GM12878 (cell line): ENCODE measurements at regions not wholly inside any gene's neighbourhood (a gene's known extent, or its start where the extent isn't known, plus 50 kb on each side); places are given as distances from the start of the nearest gene placed in this dataset.

Source experiments
- ATAC-seq: fragments of 200-7000 bp; cut with Tn5 transposase; 3 replicates; pipeline ENCODE4 v1.9.1; 2020; ENCODE audit warnings: mild to moderate bottlenecking, moderate library complexity
- BruUV-seq: library from RNA; stranded (reverse); fragments of 400-500 nt; replicated peaks from 2 replicates; lab custom pipeline; 2021; lab: Mats Ljungman, UMichigan
- CTCF ChIA-PET: fragments of 300-600 bp; sonication (Branson Sonifier 250); formaldehyde crosslinking; extraction: SDS; loops from one replicate; lab custom pipeline; 2021; ENCODE audit warnings: inconsistent platforms; lab: Yijun Ruan, JAX
- POLR2A ChIA-PET: fragments of 350-600 bp; formaldehyde crosslinking; extraction: SDS; loops from one replicate; lab custom pipeline; 2021; ENCODE audit warnings: inconsistent platforms; lab: Charles Lee
- RAD21 ChIA-PET: fragments of 300-600 bp; sonication (Branson Sonifier 250); formaldehyde crosslinking; loops from one replicate; lab custom pipeline; 2023; ENCODE audit warnings: antibody characterized with exemption; ENCODE audit not compliant: unreplicated experiment; lab: Charles Lee
- SMC1A ChIA-PET: fragments of 300-600 bp; sonication (Branson Sonifier 250); formaldehyde crosslinking; loops from one replicate; lab custom pipeline; 2023; ENCODE audit not compliant: unreplicated experiment, uncharacterized antibody; lab: Charles Lee
- DNase-seq: peaks from one replicate; pipeline ENCODE4 v3.0.0-alpha.2; 2011; ENCODE audit warnings: low read depth, low spot score
- FAIRE-seq: peaks from 3 replicates; lab custom pipeline; 2011; peaks lifted over from hg19 to GRCh38; lab: Jason Lieb, UNC
- H2AFZ ChIP-seq: 2 replicates; pipeline ENCODE4 v1.6.0; 2011; ENCODE audit warnings: low read depth, low read length, control low read depth; ENCODE audit not compliant: control insufficient read depth
- H3K27ac ChIP-seq: 2 replicates; pipeline ENCODE4 v1.5.1; 2011; ENCODE audit warnings: control low read depth; ENCODE audit not compliant: control insufficient read depth, insufficient read depth
- H3K27me3 ChIP-seq, 2 experiments: replicated peaks in 1 of 2; 2 replicates each; pipeline versions ENCODE4 v1.6.0 to v1.6.1; 2011; ENCODE audit warnings: low read length in 1 of 2; ENCODE audit not compliant: control insufficient read depth in 2 of 2, insufficient read depth in 2 of 2
- H3K36me3 ChIP-seq, 2 experiments: 2 replicates each; pipeline ENCODE4 v1.5.1; 2011; ENCODE audit warnings: low read length in 1 of 2; ENCODE audit not compliant: control insufficient read depth in 2 of 2, insufficient read depth in 2 of 2
- H3K4me1 ChIP-seq: 2 replicates; pipeline ENCODE4 v1.6.1; 2011; ENCODE audit warnings: mild to moderate bottlenecking, low read length, moderate library complexity, mixed read lengths; ENCODE audit not compliant: control insufficient read depth, insufficient read depth
- H3K4me2 ChIP-seq: 2 replicates; pipeline ENCODE4 v1.6.0; 2011; ENCODE audit warnings: control low read depth; ENCODE audit not compliant: control insufficient read depth, insufficient read depth
- H3K4me3 ChIP-seq: fragments of 200-600 bp; sonication (generic); 2 replicates; pipeline ENCODE4 v1.5.1; 2016
- H3K79me2 ChIP-seq: 2 replicates; pipeline ENCODE4 v1.6.0; 2011; ENCODE audit warnings: low read length; ENCODE audit not compliant: control insufficient read depth, insufficient read depth
- H3K9ac ChIP-seq: 2 replicates; pipeline ENCODE4 v1.8.0; 2011; ENCODE audit warnings: low read length, control low read depth, mixed read lengths; ENCODE audit not compliant: control insufficient read depth, insufficient read depth
- H3K9me3 ChIP-seq: replicated peaks from 3 replicates; pipeline ENCODE4 v1.5.1; 2011; ENCODE audit warnings: mild to moderate bottlenecking, low read length; ENCODE audit not compliant: control insufficient read depth, insufficient read depth
- H4K20me1 ChIP-seq: 2 replicates; pipeline ENCODE4 v1.6.0; 2011; ENCODE audit not compliant: control insufficient read depth, insufficient read depth
- CBX5 ChIP-seq: sonication (generic); IDR thresholded peaks from 2 replicates; pipeline ENCODE4 v1.6.1; 2016; ENCODE audit warnings: low read depth, moderate library complexity, mild to moderate bottlenecking, inconsistent platforms
- ETV6 ChIP-seq, 2 experiments: fragments of 450-650 bp in 1 of 2; IDR thresholded peaks in 1 of 2; conservative IDR thresholded peaks in 1 of 2; 2 replicates each; pipeline ENCODE4 v1.6.1; 2014; ENCODE audit warnings: antibody characterized with exemption in 1 of 2, borderline replicate concordance in 1 of 2, low read depth in 1 of 2, mild to moderate bottlenecking in 1 of 2, moderate library complexity in 1 of 2
- FOS ChIP-seq: IDR thresholded peaks from 3 replicates; pipeline ENCODE4 v1.6.1; 2011; ENCODE audit warnings: borderline replicate concordance; ENCODE audit not compliant: insufficient read length; ENCODE audit errors: extremely low read depth
- FOXK2 ChIP-seq: fragments of 450-650 bp; IDR thresholded peaks from 2 replicates; pipeline ENCODE4 v1.6.1; 2017; ENCODE audit warnings: mild to moderate bottlenecking, moderate library complexity
- GATAD2B ChIP-seq: fragments of 450-650 bp; conservative IDR thresholded peaks from 2 replicates; pipeline ENCODE4 v1.6.1; 2017; ENCODE audit warnings: low read depth, mild to moderate bottlenecking, moderate library complexity
- HDGF ChIP-seq: fragments of 450-650 bp; IDR thresholded peaks from 2 replicates; pipeline ENCODE4 v1.6.1; 2016; ENCODE audit warnings: antibody characterized with exemption
- MEF2A ChIP-seq: IDR thresholded peaks from 2 replicates; pipeline ENCODE4 v1.6.1; 2011; ENCODE audit warnings: low read depth, mild to moderate bottlenecking, low read length, moderate library complexity; ENCODE audit not compliant: insufficient read depth
- NFXL1 ChIP-seq: fragments of 450-650 bp; IDR thresholded peaks from 2 replicates; pipeline ENCODE4 v1.6.1; 2017; ENCODE audit warnings: antibody characterized with exemption, mild to moderate bottlenecking, borderline replicate concordance
- NFYB ChIP-seq: IDR thresholded peaks from 2 replicates; pipeline ENCODE4 v1.6.1; 2011; ENCODE audit warnings: low read depth, mild to moderate bottlenecking, low read length, improper control_type of control experiment, moderate library complexity; ENCODE audit not compliant: insufficient read depth
- NR2C1 ChIP-seq: fragments of 450-650 bp; IDR thresholded peaks from 2 replicates; pipeline ENCODE4 v1.6.1; 2017; ENCODE audit warnings: antibody characterized with exemption, mild to moderate bottlenecking, moderate library complexity
- NR2F1 ChIP-seq: fragments of 450-650 bp; conservative IDR thresholded peaks from 2 replicates; pipeline ENCODE4 v1.6.1; 2017; ENCODE audit warnings: mild to moderate bottlenecking
- POLR2A ChIP-seq: IDR thresholded peaks from 2 replicates; pipeline ENCODE4 v1.6.1; 2011; ENCODE audit warnings: low read depth, mild to moderate bottlenecking, low read length
- RCOR1 ChIP-seq: conservative IDR thresholded peaks from 2 replicates; pipeline ENCODE4 v1.6.1; 2012; ENCODE audit warnings: low read depth, low read length, improper control_type of control experiment
- SKIL ChIP-seq: fragments of 450-650 bp; IDR thresholded peaks from 2 replicates; pipeline ENCODE4 v1.6.1; 2017; ENCODE audit warnings: mild to moderate bottlenecking, low read depth, inconsistent platforms; ENCODE audit not compliant: poor library complexity, severe bottlenecking
- WRNIP1 ChIP-seq: IDR thresholded peaks from 2 replicates; pipeline ENCODE4 v1.6.1; 2011; ENCODE audit warnings: low read depth, low read length, improper control_type of control experiment, borderline replicate concordance
- ZNF384 ChIP-seq: IDR thresholded peaks from 2 replicates; pipeline ENCODE4 v1.6.1; 2012; ENCODE audit warnings: low read depth, mild to moderate bottlenecking, low read length, improper control_type of control experiment, borderline replicate concordance
- WGBS: methylation state at CpG from one replicate; pipeline ENCODE4 v1.1.6; 2016; ENCODE audit warnings: low lambda C conversion rate; ENCODE audit not compliant: insufficient replicate concordance, insufficient coverage; ENCODE audit errors: missing lambda C conversion rate; 5-methylcytosine and 5-hydroxymethylcytosine counted together
- in situ Hi-C: fragments of 300-500 bp; cut with MboI; formaldehyde crosslinking; loops from 9 replicates; pipeline ENCODE4 v1.14.3; 2018; ENCODE audit warnings: mixed read lengths
- intact Hi-C: fragments of 100-400 bp; cut with micrococcal nuclease; formaldehyde crosslinking; loops from one replicate; pipeline ENCODE4 v1.14.2; 2022; ENCODE audit not compliant: unreplicated experiment

- Histone ChIP-seq H3K4me2 (no peak overlapping the region), H3K27ac (no peak overlapping the region), H3K9me3 (no peaks in the 10 kb centered on the region), H2AFZ (no peak overlapping the region), H3K79me2 (no peaks in the 10 kb centered on the region), H3K4me3 (no peak overlapping the region), H3K4me1 (no peaks in the 10 kb centered on the region), H3K9ac (no peak overlapping the region), H4K20me1 (no peaks in the 10 kb centered on the region), H3K27me3 (no peaks in the 10 kb centered on the region), H3K36me3 (no peaks in the 10 kb centered on the region)
- in situ Hi-C loops: no loop called here
- intact Hi-C loops: no loop called here
- ChIA-PET CTCF (no interaction called here), POLR2A (no interaction called here), RAD21 (no interaction called here), SMC1A (no interaction called here)
- TF ChIP-seq FOS (no peak), RCOR1 (no peak), ZNF384 (no peak), ETV6 (conservative IDR thresholded peaks at IDR 0.05 in 1 of 2, IDR thresholded peaks at IDR 0.05 in 1 of 2; ENCODE audit: borderline replicate concordance in 1 of 2, low read depth in 1 of 2) (no peak), CBX5 (no peak), NFXL1 (no peak), NR2F1 (no peak), NR2C1 (no peak), GATAD2B (no peak), WRNIP1 (no peak), SKIL (no peak), FOXK2 (no peak), POLR2A (no peak), MEF2A (no peak), HDGF (no peak), NFYB (no peak)
- no peak for DNase-seq
- FAIRE-seq: no peak
- no peak for ATAC-seq
- no TSS peak for BruUV-seq
- 0% methylated on average over 1 of the region's 1 CpG for WGBS
Observed at GRCh38 chr5:104541141-104541785, 978.7 kb upstream of the NUDT12 start.
